ENCODE measurements at regions not wholly inside any gene's neighbourhood (a gene's known extent, or its start where the extent isn't known, plus 50 kb on each side); places are given as distances from the start of the nearest gene placed in this dataset.

GRCh38 chr3:67894510-67894909 lies 240.1 kb upstream of the SUCLG2 start:
- ATAC-seq (no peak), DNase-seq (no peak)
- Mint-ChIP-seq H3K4me1 (ENCODE audit: low read depth) (no peaks in the 10 kb centered on the region), H3K27me3 (ENCODE audit: low read depth) (peaks cover 3% of the 10 kb centered on the region), H3K9me3 (peaks cover 14% of the 10 kb centered on the region), H3K36me3 (ENCODE audit: insufficient read depth) (no peaks in the 10 kb centered on the region), H3K4me3 (no peak overlapping the region)

- Mint-ChIP-seq H3K4me3 (no peak overlapping the region), H3K9me3 (peaks cover under 1% of the 10 kb centered on the region), H3K4me1 (ENCODE audit: low read depth) (no peaks in the 10 kb centered on the region), H3K36me3 (ENCODE audit: insufficient read depth) (no peaks in the 10 kb centered on the region), H3K27me3 (ENCODE audit: low read depth) (no peaks in the 10 kb centered on the region)
- ATAC-seq (no peak), DNase-seq (no peak)
Measured at GRCh38 chr3:67884345-67884744, 229.9 kb upstream of the SUCLG2 start.

- H3K27me3 Mint-ChIP-seq (ENCODE audit: low read depth) = no peaks in the 10 kb centered on the region
- H3K9me3 Mint-ChIP-seq = no peaks in the 10 kb centered on the region
- ATAC-seq = no peak
- no peaks in the 10 kb centered on the region for H3K4me1 Mint-ChIP-seq (ENCODE audit: low read depth)
- H3K36me3 Mint-ChIP-seq (ENCODE audit: insufficient read depth) = no peaks in the 10 kb centered on the region
- no peak overlapping the region for H3K4me3 Mint-ChIP-seq
- DNase-seq = no peak
Measured at GRCh38 chr3:67883766-67884165, 229.4 kb upstream of the SUCLG2 start.

GRCh38 chr3:67882981-67883380 lies 228.6 kb upstream of the SUCLG2 start:
- H3K9me3 Mint-ChIP-seq = no peaks in the 10 kb centered on the region
- no peak for ATAC-seq
- no peaks in the 10 kb centered on the region for H3K36me3 Mint-ChIP-seq (ENCODE audit: insufficient read depth)
- H3K27me3 Mint-ChIP-seq (ENCODE audit: low read depth) = no peaks in the 10 kb centered on the region
- H3K4me3 Mint-ChIP-seq = no peak overlapping the region
- no peak for DNase-seq
- no peaks in the 10 kb centered on the region for H3K4me1 Mint-ChIP-seq (ENCODE audit: low read depth)

GRCh38 chr3:67876261-67876660 lies 221.8 kb upstream of the SUCLG2 start:
- Mint-ChIP-seq H3K27me3 (ENCODE audit: low read depth) (no peaks in the 10 kb centered on the region), H3K4me1 (ENCODE audit: low read depth) (no peaks in the 10 kb centered on the region), H3K36me3 (ENCODE audit: insufficient read depth) (no peaks in the 10 kb centered on the region), H3K9me3 (no peaks in the 10 kb centered on the region), H3K4me3 (no peak overlapping the region)
- ATAC-seq = no peak
- no peak for DNase-seq

GRCh38 chr3:67875858-67876257 lies 221.4 kb upstream of the SUCLG2 start:
- Mint-ChIP-seq H3K9me3 (no peaks in the 10 kb centered on the region), H3K27me3 (ENCODE audit: low read depth) (no peaks in the 10 kb centered on the region), H3K4me3 (no peak overlapping the region), H3K4me1 (ENCODE audit: low read depth) (no peaks in the 10 kb centered on the region), H3K36me3 (ENCODE audit: insufficient read depth) (no peaks in the 10 kb centered on the region)
- no peak for ATAC-seq
- no peak for DNase-seq

- ATAC-seq (no peak), DNase-seq (no peak)
- no peak overlapping the region for H3K4me3 Mint-ChIP-seq
- no peaks in the 10 kb centered on the region for H3K9me3 Mint-ChIP-seq
- H3K27me3 Mint-ChIP-seq (ENCODE audit: low read depth) = no peaks in the 10 kb centered on the region
- no peaks in the 10 kb centered on the region for H3K4me1 Mint-ChIP-seq (ENCODE audit: low read depth)
- no peaks in the 10 kb centered on the region for H3K36me3 Mint-ChIP-seq (ENCODE audit: insufficient read depth)
Measured at GRCh38 chr3:67875338-67875737, 220.9 kb upstream of the SUCLG2 start.

GRCh38 chr3:67870477-67870876 lies 216.1 kb upstream of the SUCLG2 start:
- Mint-ChIP-seq H3K9me3 (no peaks in the 10 kb centered on the region), H3K36me3 (ENCODE audit: insufficient read depth) (peaks cover 2% of the 10 kb centered on the region), H3K27me3 (ENCODE audit: low read depth) (no peaks in the 10 kb centered on the region), H3K4me1 (ENCODE audit: low read depth) (no peaks in the 10 kb centered on the region), H3K4me3 (no peak overlapping the region)
- ATAC-seq (no peak), DNase-seq (no peak)

GRCh38 chr3:67866571-67866970 lies 212.2 kb upstream of the SUCLG2 start:
- DNase-seq = no peak
- H3K9me3 Mint-ChIP-seq = no peaks in the 10 kb centered on the region
- no peaks in the 10 kb centered on the region for H3K4me1 Mint-ChIP-seq (ENCODE audit: low read depth)
- no peak overlapping the region for H3K4me3 Mint-ChIP-seq
- ATAC-seq = no peak
- H3K36me3 Mint-ChIP-seq (ENCODE audit: insufficient read depth) = peaks cover 2% of the 10 kb centered on the region
- no peaks in the 10 kb centered on the region for H3K27me3 Mint-ChIP-seq (ENCODE audit: low read depth)

- Mint-ChIP-seq H3K4me1 (ENCODE audit: low read depth) (no peaks in the 10 kb centered on the region), H3K36me3 (ENCODE audit: insufficient read depth) (peaks cover 2% of the 10 kb centered on the region), H3K9me3 (no peaks in the 10 kb centered on the region), H3K27me3 (ENCODE audit: low read depth) (no peaks in the 10 kb centered on the region), H3K4me3 (no peak overlapping the region)
- no peak for DNase-seq
- no peak for ATAC-seq
Measured at GRCh38 chr3:67864587-67865183, 210.3 kb upstream of the SUCLG2 start.

GRCh38 chr3:67863869-67864268 lies 209.5 kb upstream of the SUCLG2 start:
- ATAC-seq (no peak), DNase-seq (no peak)
- H3K36me3 Mint-ChIP-seq (ENCODE audit: insufficient read depth) = peaks cover 2% of the 10 kb centered on the region
- no peaks in the 10 kb centered on the region for H3K4me1 Mint-ChIP-seq (ENCODE audit: low read depth)
- H3K9me3 Mint-ChIP-seq = no peaks in the 10 kb centered on the region
- H3K4me3 Mint-ChIP-seq = no peak overlapping the region
- H3K27me3 Mint-ChIP-seq (ENCODE audit: low read depth) = no peaks in the 10 kb centered on the region

- Mint-ChIP-seq H3K27me3 (ENCODE audit: low read depth) (no peaks in the 10 kb centered on the region), H3K9me3 (no peaks in the 10 kb centered on the region), H3K4me3 (no peak overlapping the region), H3K36me3 (ENCODE audit: insufficient read depth) (no peaks in the 10 kb centered on the region), H3K4me1 (ENCODE audit: low read depth) (peaks cover 6% of the 10 kb centered on the region)
- no peak for ATAC-seq
- DNase-seq = no peak
Measured at GRCh38 chr3:67860429-67860828, 206.0 kb upstream of the SUCLG2 start.

- Mint-ChIP-seq H3K27me3 (ENCODE audit: low read depth) (no peaks in the 10 kb centered on the region), H3K9me3 (no peaks in the 10 kb centered on the region), H3K4me1 (ENCODE audit: low read depth) (peaks cover 6% of the 10 kb centered on the region), H3K4me3 (no peak overlapping the region), H3K36me3 (ENCODE audit: insufficient read depth) (no peaks in the 10 kb centered on the region)
- DNase-seq (no peak), ATAC-seq (no peak)
Measured at GRCh38 chr3:67858492-67858891, 204.1 kb upstream of the SUCLG2 start.

- Mint-ChIP-seq H3K4me1 (ENCODE audit: low read depth) (peaks cover 6% of the 10 kb centered on the region), H3K4me3 (no peak overlapping the region), H3K9me3 (no peaks in the 10 kb centered on the region), H3K36me3 (ENCODE audit: insufficient read depth) (no peaks in the 10 kb centered on the region), H3K27me3 (ENCODE audit: low read depth) (no peaks in the 10 kb centered on the region)
- ATAC-seq (no peak), DNase-seq (no peak)
Measured at GRCh38 chr3:67856718-67857117, 202.3 kb upstream of the SUCLG2 start.

- Mint-ChIP-seq H3K4me1 (ENCODE audit: low read depth) (peaks cover 6% of the 10 kb centered on the region), H3K4me3 (no peak overlapping the region), H3K27me3 (ENCODE audit: low read depth) (no peaks in the 10 kb centered on the region), H3K9me3 (no peaks in the 10 kb centered on the region), H3K36me3 (ENCODE audit: insufficient read depth) (no peaks in the 10 kb centered on the region)
- no peak for DNase-seq
- ATAC-seq = no peak
Measured at GRCh38 chr3:67854663-67855062, 200.3 kb upstream of the SUCLG2 start.

- Mint-ChIP-seq H3K4me1 (ENCODE audit: low read depth) (peaks cover 3% of the 10 kb centered on the region), H3K27me3 (ENCODE audit: low read depth) (no peaks in the 10 kb centered on the region), H3K4me3 (no peak overlapping the region), H3K9me3 (no peaks in the 10 kb centered on the region), H3K36me3 (ENCODE audit: insufficient read depth) (no peaks in the 10 kb centered on the region)
- DNase-seq = no peak
- ATAC-seq = no peak
Measured at GRCh38 chr3:67853520-67853919, 199.1 kb upstream of the SUCLG2 start.

Measured in activated T-cell treated with anti-CD3 and anti-CD28 coated beads, Interleukin-2, amount 50 U/mL, for 4 hours (primary cell).